Hematopoietic multipotent progenitor cell (in vitro differentiated cells): ENCODE measurements at regions not wholly inside any gene's neighbourhood (a gene's known extent, or its start where the extent isn't known, plus 50 kb on each side); places are given as distances from the start of the nearest gene placed in this dataset.

Experiments used
- DNase-seq, 3 donors: peaks; one replicate each; pipeline ENCODE4 v3.0.0-alpha.2; 2011 to 2015; ENCODE audit warnings: low read depth in 2 of 3, low spot score in 2 of 3

DNA sequence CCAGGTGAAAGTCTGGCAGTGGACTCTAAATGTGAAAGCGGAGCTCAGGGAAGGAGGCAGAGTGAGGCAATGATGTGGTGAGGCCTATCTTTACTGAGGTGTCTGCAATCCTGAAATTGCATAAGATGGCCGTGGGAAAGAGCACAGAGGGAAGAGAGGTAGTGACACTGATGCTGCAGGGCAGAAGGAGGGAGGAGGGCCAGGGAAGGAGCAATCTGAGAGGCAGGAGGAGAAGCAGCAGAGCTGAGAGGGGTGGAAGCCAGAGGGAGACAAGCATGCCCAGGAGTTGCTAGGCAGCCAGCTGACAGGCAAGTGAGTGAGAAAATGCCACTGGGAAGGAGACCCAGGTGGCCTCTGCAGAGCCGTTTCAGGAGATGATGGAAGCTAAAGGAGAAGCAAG lies 97.4 kb upstream of the CNR1 start:
- DNase-seq = no peak

DNA sequence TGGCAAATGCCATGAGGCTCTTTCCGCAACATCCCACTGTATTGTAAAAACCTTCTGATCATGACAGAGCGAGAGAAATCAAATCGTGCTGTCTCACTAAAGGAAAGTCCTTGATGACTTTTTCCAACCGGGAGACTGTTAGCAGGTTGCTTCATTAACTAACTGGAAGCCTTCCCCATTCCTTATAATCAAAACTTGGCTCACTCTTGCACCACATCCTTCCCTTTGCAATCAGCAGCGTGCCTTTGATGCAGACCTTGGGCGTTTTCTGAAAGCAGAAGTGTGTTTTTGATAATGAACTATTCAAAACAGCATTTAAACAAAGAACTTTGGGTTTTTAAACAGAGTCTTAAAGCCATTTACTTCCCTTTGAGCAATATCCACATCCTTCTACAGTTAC lies 96.2 kb upstream of the CNR1 start:
- peak in 1 of 3 donors; percentile 23 for DNase-seq

DNA sequence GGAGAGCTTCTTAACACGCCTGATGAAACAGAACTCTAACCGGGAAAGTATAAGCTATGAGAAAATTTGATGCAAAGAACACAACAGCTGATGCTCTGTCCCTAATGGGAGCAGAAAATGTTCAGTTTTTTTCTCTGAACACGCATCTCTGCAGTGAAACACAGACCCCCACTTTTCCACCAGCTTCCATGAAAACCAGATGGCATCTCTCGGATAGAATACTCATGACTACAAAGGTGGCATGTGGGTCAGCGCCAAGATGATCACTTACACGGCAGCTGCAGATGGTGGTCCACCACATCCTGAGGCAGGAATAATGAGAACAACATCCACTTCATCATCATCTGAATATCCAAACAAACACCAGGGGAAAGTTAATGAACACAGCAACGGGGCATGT lies 85.2 kb upstream of the CNR1 start:
- no peak for DNase-seq

DNA sequence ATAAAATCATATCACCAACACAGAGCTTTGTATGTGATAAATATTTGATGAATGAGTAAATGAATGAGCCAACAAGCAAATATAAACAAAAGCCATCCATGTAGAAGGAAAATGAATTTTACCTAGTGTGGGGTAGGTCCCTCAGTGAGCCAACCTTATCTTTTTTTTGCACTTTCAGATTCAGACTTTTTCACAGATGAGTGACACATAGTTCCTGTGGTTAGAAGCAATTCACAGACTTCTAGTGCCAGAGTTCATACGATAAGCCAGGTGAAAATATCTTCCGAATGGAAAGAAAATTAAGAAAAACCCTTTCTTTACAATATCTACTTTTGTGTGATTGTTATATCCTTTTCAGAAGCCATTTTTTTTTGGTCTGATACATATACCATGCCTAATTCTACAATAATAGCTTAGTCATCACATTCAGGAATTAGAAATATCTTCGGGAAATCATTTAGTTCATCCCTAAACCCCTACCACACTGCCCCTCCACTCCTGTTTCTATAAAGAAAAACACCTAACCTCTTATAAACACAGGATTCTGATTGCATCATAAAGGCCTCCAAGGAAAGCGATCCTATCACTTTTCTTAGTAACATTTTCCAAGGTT lies 82.7 kb upstream of the CNR1 start:
- DNase-seq = no peak

DNA sequence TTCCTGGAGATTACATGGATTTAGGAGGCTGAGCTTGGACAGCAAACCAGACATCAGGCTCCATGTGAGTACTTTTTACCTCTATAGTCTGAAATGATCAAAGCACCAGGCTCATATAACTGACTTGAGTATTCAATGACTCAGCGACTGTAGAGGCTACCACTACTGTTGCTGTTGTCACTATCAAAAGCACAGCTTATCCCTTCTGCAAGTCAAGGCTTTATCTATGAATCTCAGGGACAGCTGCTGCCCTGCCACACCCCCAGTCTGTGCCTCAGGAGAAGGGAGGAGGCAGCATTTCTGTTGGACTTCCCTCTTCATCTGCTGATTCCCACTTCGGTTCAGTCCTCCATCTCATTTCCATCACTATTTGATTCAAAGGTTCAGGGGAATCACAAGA lies 80.5 kb upstream of the CNR1 start:
- no peak for DNase-seq

DNA sequence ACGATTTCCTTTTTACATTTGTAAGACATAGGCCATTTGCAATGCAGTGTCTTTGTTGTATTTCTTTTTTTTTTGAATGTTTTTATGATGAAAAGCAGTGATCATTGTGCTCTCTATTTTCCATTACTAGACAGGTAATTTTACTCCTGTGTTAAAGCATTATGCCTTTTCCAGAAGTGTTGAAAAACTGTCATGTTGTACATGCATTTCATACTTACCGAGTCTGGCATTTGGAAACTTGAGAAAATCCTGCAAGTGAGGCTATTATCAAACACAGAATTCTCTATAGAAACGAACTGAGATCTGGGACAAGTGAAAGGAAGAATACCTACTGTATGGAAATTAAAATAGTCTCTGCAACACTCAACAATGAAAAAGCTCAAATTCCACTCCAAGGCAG lies 78.6 kb upstream of the CNR1 start:
- no peak for DNase-seq

DNA sequence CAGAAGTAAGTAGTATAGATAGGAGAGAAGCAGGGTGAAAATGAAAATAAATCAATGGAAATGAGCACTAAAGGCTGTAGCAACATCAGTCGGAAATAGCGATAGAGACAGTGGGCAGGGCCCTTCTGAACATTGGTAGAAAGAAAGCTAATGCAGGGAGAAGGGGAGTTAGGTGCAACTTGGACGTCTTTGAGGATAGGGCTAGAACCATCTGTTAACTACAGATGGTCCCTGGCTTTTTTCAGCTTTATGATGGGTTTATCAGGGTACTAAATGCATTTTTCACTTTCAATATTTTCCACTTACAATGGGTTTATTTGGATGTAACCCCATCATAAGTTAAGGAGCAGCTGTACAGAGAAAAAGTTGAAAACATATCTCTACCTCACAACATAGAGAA lies 72.8 kb upstream of the CNR1 start:
- DNase-seq = no peak

DNA sequence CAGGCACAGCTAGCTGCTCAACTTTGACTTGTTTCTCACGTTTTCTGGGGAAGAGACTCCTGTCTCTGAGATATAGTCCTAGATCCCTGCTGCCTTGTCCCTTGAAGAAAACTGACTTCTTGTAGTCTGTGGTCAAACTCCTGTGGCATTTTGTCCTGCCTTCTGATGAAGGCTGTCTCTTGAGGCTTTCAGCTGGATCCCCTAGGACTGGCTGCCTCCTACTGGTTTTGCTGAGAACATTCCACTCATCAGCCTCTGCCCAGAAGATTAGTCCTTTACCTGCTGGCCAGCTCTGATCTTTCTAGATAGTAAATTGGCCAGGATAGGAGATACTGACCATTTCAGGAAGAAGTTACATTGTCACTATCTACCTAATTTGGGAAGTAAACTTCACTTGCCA lies 71.9 kb upstream of the CNR1 start:
- DNase-seq = peak in 2 of 3 donors; percentile 23 to 34

DNA sequence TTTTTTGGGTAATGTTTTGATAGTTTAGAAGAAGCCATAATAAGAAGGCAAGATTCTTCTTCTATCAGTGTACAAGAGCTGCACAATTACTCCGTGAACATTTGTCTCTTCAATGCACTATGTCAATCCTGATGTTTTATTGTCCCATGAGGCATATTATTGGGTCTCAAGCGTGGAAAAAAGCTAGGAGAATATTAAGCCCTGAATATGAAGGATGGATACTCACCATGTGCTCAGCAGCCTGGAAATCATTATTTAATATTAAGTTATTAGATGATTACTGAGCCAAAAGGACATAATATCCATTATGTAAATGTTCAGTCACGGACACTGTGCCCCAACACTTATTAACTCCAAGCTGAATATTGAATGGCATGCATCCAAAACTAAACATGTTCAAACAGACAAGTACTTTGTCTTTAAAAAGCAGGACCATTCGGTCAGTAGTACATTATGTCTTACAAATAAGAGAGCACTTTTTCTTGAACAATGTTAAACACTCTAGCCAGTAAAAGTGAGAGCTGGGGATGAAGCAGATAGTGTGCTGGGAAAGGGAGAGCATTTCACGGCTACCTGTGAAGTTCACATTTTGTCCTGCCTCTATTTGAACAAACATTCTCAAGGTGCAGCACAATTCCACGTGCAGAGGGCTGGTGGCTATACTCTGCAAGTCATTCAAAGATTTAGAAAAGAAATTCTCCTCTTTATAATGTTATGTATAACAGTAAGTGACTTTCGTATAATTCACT lies 70.6 kb upstream of the CNR1 start:
- DNase-seq = no peak

DNA sequence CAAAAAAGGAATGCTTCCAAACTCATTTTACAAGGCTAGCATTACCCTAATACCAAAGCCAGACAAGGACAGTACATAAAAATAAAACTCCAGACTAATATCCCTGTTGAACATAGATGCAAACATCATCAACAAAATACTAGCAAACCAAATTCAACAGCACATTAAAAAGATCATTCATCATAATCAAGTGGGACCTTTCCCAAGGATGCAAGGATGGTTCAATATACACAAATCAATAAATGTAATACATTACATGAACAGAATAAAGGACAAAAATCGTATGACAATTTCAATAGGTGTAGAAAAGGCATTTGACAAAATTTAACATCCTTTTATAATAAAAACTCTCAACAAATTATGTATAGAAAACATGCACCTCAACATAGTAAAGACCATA lies 66.6 kb upstream of the CNR1 start:
- no peak for DNase-seq

DNA sequence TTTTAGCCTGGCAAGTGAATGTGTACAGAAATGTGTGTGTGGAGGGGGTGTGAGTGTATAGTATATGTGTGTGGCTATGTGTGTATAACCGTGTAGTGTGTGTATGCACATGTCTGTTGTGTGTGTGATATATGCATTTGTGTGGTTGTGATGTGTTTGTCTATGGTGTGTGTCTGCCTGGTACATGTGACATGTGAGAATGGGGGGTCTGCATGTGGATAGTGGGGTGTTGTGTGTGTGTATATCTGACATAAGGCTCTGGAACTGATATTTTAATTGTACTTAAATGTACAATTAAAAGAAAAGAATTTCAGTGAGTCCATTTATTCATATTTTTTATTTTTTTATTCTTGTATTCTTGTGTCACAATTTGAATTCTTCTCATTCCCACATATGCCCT lies 57.2 kb upstream of the CNR1 start:
- no peak for DNase-seq

DNA sequence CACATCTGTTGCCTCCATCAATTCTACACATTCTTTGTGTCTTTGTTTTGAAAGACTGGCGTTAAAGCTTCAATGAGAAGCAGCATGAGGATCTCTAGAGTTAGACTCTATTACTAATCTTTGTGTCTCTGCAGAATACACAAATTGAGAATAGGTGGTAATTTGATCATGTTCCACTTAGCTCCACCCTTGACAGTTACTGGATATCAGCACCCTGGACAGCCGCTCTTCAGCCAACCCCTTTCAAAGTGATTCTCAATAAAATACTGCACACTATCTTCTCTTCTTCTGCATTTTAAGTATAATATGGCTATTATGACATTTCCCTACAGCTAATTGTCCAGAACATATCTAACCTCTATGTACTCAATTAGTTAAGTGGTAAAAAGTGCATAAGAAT lies 54.3 kb upstream of the CNR1 start:
- peak in 2 of 3 donors; percentile 1 to 32 for DNase-seq

DNA sequence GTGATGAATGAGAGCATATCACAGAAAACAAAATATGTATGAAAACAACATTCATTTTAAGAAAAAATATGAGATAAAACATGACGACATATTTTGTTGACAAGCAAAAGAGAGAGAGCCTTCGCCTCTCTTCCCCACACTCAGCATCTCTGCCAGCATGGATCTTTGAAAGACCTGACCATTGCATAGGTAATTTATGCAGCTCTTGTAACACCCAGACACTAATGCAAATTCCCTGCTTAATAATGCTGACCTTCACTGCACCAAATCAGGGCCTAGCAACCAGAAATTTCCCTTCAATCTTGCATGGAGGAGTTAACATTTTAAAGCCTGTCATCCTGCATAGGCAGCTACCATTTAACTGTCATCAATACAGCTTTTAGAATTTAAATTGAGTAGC lies 50.0 kb upstream of the CNR1 start:
- no peak for DNase-seq
